GM23338 (cell line): ENCODE measurements at regions not wholly inside any gene's neighbourhood (a gene's known extent, or its start where the extent isn't known, plus 50 kb on each side); places are given as distances from the start of the nearest gene placed in this dataset.

Experiments used
- ATAC-seq: fragments of 200-7000 bp; cut with Tn5 transposase; 3 replicates; pipeline ENCODE4 v1.9.1; 2020
- DNase-seq: peaks from one replicate; pipeline ENCODE4 v3.0.0-alpha.2; 2015; ENCODE audit warnings: low spot score
- H2AFZ ChIP-seq: fragments of 200-600 bp; sonication (generic); 2 replicates; pipeline ENCODE4 v1.8.0; 2016; ENCODE audit warnings: antibody characterized with exemption, mild to moderate bottlenecking, moderate library complexity
- H3F3A ChIP-seq: fragments of 200-600 bp; sonication (generic); replicated peaks from 2 replicates; pipeline ENCODE4 v1.8.0; 2017; ENCODE audit warnings: antibody characterized with exemption, mixed run types, low read depth
- H3K27ac ChIP-seq: fragments of 200-600 bp; sonication (generic); 2 replicates; pipeline ENCODE4 v1.6.1; 2016; ENCODE audit warnings: low read depth
- H3K27me3 ChIP-seq: fragments of 200-600 bp; sonication (generic); 2 replicates; pipeline ENCODE4 v1.8.0; 2016; ENCODE audit warnings: mild to moderate bottlenecking, mixed run types, moderate library complexity; ENCODE audit not compliant: insufficient read depth
- H3K36me3 ChIP-seq: fragments of 200-600 bp; sonication (generic); 2 replicates; pipeline ENCODE4 v1.8.0; 2016; ENCODE audit warnings: mild to moderate bottlenecking; ENCODE audit not compliant: insufficient read depth
- H3K4me1 ChIP-seq: fragments of 200-600 bp; sonication (generic); 2 replicates; pipeline ENCODE4 v1.8.0; 2016; ENCODE audit warnings: mild to moderate bottlenecking, moderate library complexity; ENCODE audit not compliant: insufficient read depth
- H3K4me2 ChIP-seq: fragments of 200-600 bp; sonication (generic); 2 replicates; pipeline ENCODE4 v1.7.1; 2017; ENCODE audit warnings: mixed run types
- H3K4me3 ChIP-seq: fragments of 200-600 bp; sonication (generic); 2 replicates; pipeline ENCODE4 v1.6.1; 2016; ENCODE audit warnings: mixed run types
- H3K79me2 ChIP-seq: fragments of 200-600 bp; sonication (generic); replicated peaks from 2 replicates; pipeline ENCODE4 v1.8.0; 2017; ENCODE audit warnings: mild to moderate bottlenecking; ENCODE audit not compliant: insufficient read depth
- H3K9me2 ChIP-seq: fragments of 200-600 bp; sonication (generic); 2 replicates; pipeline ENCODE4 v1.8.0; 2017; ENCODE audit not compliant: insufficient read depth
- H4K20me1 ChIP-seq: fragments of 200-600 bp; sonication (generic); replicated peaks from 2 replicates; pipeline ENCODE4 v1.8.0; 2017; ENCODE audit warnings: mild to moderate bottlenecking; ENCODE audit not compliant: insufficient read depth
- H3K27ac Mint-ChIP-seq: 2 replicates; pipeline ENCODE4 v1.8.0; 2020; ENCODE audit warnings: inconsistent platforms, mild to moderate bottlenecking, moderate library complexity, mixed read lengths
- H3K27me3 Mint-ChIP-seq: 3 replicates; pipeline ENCODE4 v1.8.0; 2022; ENCODE audit warnings: low read depth, mild to moderate bottlenecking, moderate library complexity, mixed read lengths, inconsistent platforms; ENCODE audit not compliant: insufficient read depth, poor library complexity
- H3K36me3 Mint-ChIP-seq: 3 replicates; pipeline ENCODE4 v1.8.0; 2021; ENCODE audit warnings: low read depth, mild to moderate bottlenecking, inconsistent platforms, moderate library complexity, mixed read lengths
- H3K4me1 Mint-ChIP-seq: 3 replicates; pipeline ENCODE4 v1.8.0; 2020; ENCODE audit warnings: mild to moderate bottlenecking, inconsistent platforms, mixed read lengths
- H3K4me3 Mint-ChIP-seq: 3 replicates; pipeline ENCODE4 v1.8.0; 2021; ENCODE audit warnings: moderate library complexity, mild to moderate bottlenecking, inconsistent platforms, mixed read lengths
- H3K9me3 Mint-ChIP-seq: 3 replicates; pipeline ENCODE4 v1.8.0; 2020; ENCODE audit warnings: moderate library complexity, mild to moderate bottlenecking, inconsistent platforms, mixed read lengths
- CREB1 ChIP-seq: fragments of 250-450 bp; sonication (Bioruptor Pico); IDR thresholded peaks from 2 replicates; pipeline ENCODE4 v1.5.0; 2020; ENCODE audit warnings: low read depth, mild to moderate bottlenecking, moderate library complexity
- ETS1 ChIP-seq: IDR thresholded peaks from 2 replicates; pipeline ENCODE4 v1.6.1; 2016; ENCODE audit warnings: antibody characterized with exemption
- EZH2 ChIP-seq: fragments of 200-600 bp; sonication (generic); IDR thresholded peaks from one replicate; pipeline ENCODE4 v1.8.0; 2017; ENCODE audit warnings: antibody characterized with exemption, mild to moderate bottlenecking, low read depth; ENCODE audit not compliant: unreplicated experiment
- EZH2phosphoT487 ChIP-seq: fragments of 200-600 bp; sonication (generic); IDR thresholded peaks from one replicate; pipeline ENCODE4 v1.8.1; 2018; ENCODE audit warnings: antibody characterized with exemption; ENCODE audit not compliant: unreplicated experiment
- JUNB ChIP-seq: IDR thresholded peaks from one replicate; pipeline ENCODE4 v1.6.1; 2016; ENCODE audit warnings: antibody characterized with exemption; ENCODE audit not compliant: unreplicated experiment
- NANOG ChIP-seq: IDR thresholded peaks from 2 replicates; pipeline ENCODE4 v1.6.1; 2016; ENCODE audit warnings: antibody characterized with exemption, borderline replicate concordance
- POLR2AphosphoS5 ChIP-seq: IDR thresholded peaks from 2 replicates; pipeline ENCODE4 v1.6.1; 2016; ENCODE audit warnings: antibody characterized with exemption, low read depth
- REST ChIP-seq: IDR thresholded peaks from one replicate; pipeline ENCODE4 v1.6.1; 2018; ENCODE audit warnings: antibody characterized with exemption; ENCODE audit not compliant: unreplicated experiment
- STAT1 ChIP-seq: IDR thresholded peaks from one replicate; pipeline ENCODE4 v1.6.1; 2016; ENCODE audit warnings: antibody characterized with exemption; ENCODE audit not compliant: unreplicated experiment
- ZNF114 ChIP-seq: fragments of 250-450 bp; sonication (Bioruptor Pico); IDR thresholded peaks from 2 replicates; pipeline ENCODE4 v1.5.0; 2020; ENCODE audit warnings: mild to moderate bottlenecking, moderate library complexity
- ZNF331 ChIP-seq: fragments of 250-450 bp; sonication (Bioruptor Pico); IDR thresholded peaks from 2 replicates; pipeline ENCODE4 v1.5.0; 2020; ENCODE audit warnings: low read depth, mild to moderate bottlenecking, moderate library complexity
- TF ChIP-seq, protein P1 (sequence below): fragments of 250-450 bp; sonication (Bioruptor Pico); IDR thresholded peaks from 2 replicates; pipeline ENCODE4 v1.5.0; 2020; ENCODE audit warnings: mild to moderate bottlenecking, moderate library complexity
- TF ChIP-seq, protein P2 (sequence below), 2 experiments: fragments of 200-600 bp in 1 of 2; sonication (generic) in 1 of 2; conservative IDR thresholded peaks; 2 replicates each; pipeline versions ENCODE4 v1.5.1 to v1.6.1; 2016 to 2017; ENCODE audit warnings: antibody characterized with exemption in 2 of 2, low read depth in 2 of 2, mild to moderate bottlenecking in 2 of 2, moderate library complexity in 1 of 2

- H3K4me1 Mint-ChIP-seq, result no peaks in the 10 kb centered on the region; the same call in 2 of the 3 replicates
- Histone ChIP-seq H3K27ac (no peak overlapping the region), H3K9me2 (no peaks in the 10 kb centered on the region), H3F3A (no peaks in the 10 kb centered on the region), H3K4me2 (no peak overlapping the region), H3K4me1 (0 out of 2 replicates have a peak, but pooled peaks cover 5% of the 10 kb centered on the region), H3K79me2 (no peaks in the 10 kb centered on the region), H4K20me1 (no peaks in the 10 kb centered on the region), H3K36me3 (no peaks in the 10 kb centered on the region), H2AFZ (no peak overlapping the region), H3K27me3 (no peaks in the 10 kb centered on the region), H3K4me3 (no peak overlapping the region)
- ATAC-seq (no peak), DNase-seq (no peak)
- TF ChIP-seq CREB1 (CRISPR knock-in tag) (no peak), ZNF331 (CRISPR knock-in tag) (no peak), JUNB (no peak), NANOG (no peak), STAT1 (no peak), EZH2 (no peak), ETS1 (no peak), ZNF114 (CRISPR knock-in tag) (no peak), POLR2AphosphoS5 (no peak), EZH2phosphoT487 (no peak), REST (no peak)
- TF ChIP-seq, protein P1, sequence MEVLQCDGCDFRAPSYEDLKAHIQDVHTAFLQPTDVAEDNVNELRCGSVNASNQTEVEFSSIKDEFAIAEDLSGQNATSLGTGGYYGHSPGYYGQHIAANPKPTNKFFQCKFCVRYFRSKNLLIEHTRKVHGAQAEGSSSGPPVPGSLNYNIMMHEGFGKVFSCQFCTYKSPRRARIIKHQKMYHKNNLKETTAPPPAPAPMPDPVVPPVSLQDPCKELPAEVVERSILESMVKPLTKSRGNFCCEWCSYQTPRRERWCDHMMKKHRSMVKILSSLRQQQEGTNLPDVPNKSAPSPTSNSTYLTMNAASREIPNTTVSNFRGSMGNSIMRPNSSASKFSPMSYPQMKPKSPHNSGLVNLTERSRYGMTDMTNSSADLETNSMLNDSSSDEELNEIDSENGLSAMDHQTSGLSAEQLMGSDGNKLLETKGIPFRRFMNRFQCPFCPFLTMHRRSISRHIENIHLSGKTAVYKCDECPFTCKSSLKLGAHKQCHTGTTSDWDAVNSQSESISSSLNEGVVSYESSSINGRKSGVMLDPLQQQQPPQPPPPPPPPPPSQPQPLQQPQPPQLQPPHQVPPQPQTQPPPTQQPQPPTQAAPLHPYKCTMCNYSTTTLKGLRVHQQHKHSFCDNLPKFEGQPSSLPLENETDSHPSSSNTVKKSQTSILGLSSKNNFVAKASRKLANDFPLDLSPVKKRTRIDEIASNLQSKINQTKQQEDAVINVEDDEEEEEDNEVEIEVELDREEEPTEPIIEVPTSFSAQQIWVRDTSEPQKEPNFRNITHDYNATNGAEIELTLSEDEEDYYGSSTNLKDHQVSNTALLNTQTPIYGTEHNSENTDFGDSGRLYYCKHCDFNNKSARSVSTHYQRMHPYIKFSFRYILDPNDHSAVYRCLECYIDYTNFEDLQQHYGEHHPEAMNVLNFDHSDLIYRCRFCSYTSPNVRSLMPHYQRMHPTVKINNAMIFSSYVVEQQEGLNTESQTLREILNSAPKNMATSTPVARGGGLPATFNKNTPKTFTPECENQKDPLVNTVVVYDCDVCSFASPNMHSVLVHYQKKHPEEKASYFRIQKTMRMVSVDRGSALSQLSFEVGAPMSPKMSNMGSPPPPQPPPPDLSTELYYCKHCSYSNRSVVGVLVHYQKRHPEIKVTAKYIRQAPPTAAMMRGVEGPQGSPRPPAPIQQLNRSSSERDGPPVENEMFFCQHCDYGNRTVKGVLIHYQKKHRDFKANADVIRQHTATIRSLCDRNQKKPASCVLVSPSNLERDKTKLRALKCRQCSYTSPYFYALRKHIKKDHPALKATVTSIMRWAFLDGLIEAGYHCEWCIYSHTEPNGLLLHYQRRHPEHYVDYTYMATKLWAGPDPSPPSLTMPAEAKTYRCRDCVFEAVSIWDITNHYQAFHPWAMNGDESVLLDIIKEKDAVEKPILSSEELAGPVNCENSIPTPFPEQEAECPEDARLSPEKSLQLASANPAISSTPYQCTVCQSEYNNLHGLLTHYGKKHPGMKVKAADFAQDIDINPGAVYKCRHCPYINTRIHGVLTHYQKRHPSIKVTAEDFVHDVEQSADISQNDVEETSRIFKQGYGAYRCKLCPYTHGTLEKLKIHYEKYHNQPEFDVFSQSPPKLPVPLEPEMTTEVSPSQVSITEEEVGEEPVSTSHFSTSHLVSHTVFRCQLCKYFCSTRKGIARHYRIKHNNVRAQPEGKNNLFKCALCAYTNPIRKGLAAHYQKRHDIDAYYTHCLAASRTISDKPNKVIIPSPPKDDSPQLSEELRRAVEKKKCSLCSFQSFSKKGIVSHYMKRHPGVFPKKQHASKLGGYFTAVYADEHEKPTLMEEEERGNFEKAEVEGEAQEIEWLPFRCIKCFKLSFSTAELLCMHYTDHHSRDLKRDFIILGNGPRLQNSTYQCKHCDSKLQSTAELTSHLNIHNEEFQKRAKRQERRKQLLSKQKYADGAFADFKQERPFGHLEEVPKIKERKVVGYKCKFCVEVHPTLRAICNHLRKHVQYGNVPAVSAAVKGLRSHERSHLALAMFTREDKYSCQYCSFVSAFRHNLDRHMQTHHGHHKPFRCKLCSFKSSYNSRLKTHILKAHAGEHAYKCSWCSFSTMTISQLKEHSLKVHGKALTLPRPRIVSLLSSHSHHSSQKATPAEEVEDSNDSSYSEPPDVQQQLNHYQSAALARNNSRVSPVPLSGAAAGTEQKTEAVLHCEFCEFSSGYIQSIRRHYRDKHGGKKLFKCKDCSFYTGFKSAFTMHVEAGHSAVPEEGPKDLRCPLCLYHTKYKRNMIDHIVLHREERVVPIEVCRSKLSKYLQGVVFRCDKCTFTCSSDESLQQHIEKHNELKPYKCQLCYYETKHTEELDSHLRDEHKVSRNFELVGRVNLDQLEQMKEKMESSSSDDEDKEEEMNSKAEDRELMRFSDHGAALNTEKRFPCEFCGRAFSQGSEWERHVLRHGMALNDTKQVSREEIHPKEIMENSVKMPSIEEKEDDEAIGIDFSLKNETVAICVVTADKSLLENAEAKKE (CRISPR knock-in tag), result no peak
- TF ChIP-seq, protein P2, sequence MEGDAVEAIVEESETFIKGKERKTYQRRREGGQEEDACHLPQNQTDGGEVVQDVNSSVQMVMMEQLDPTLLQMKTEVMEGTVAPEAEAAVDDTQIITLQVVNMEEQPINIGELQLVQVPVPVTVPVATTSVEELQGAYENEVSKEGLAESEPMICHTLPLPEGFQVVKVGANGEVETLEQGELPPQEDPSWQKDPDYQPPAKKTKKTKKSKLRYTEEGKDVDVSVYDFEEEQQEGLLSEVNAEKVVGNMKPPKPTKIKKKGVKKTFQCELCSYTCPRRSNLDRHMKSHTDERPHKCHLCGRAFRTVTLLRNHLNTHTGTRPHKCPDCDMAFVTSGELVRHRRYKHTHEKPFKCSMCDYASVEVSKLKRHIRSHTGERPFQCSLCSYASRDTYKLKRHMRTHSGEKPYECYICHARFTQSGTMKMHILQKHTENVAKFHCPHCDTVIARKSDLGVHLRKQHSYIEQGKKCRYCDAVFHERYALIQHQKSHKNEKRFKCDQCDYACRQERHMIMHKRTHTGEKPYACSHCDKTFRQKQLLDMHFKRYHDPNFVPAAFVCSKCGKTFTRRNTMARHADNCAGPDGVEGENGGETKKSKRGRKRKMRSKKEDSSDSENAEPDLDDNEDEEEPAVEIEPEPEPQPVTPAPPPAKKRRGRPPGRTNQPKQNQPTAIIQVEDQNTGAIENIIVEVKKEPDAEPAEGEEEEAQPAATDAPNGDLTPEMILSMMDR (conservative IDR thresholded peaks at IDR 0.05; ENCODE audit: low read depth in 2 of 2), result no peak
- H3K27me3 Mint-ChIP-seq, result peaks cover 5% of the 10 kb centered on the region
- H3K27ac Mint-ChIP-seq, result no peak overlapping the region
- H3K4me3 Mint-ChIP-seq, result no peak overlapping the region
- no peaks in the 10 kb centered on the region for H3K36me3 Mint-ChIP-seq
- H3K9me3 Mint-ChIP-seq, result no peaks in the 10 kb centered on the region; the same call in 2 of the 3 replicates
Observed at GRCh38 chr11:45730014-45730413, 64.6 kb upstream of the CHST1 start.
